Heart left ventricle (tissue), 16 donors: ENCODE measurements at regions not wholly inside any gene's neighbourhood (a gene's known extent, or its start where the extent isn't known, plus 50 kb on each side); places are given as distances from the start of the nearest gene placed in this dataset.

Experiments used
- ATAC-seq, 4 donors: fragments of 200-7000 bp; cut with Tn5 transposase; one replicate each; pipeline ENCODE4 v1.9.1; 2020 to 2022; ENCODE audit warnings: moderate library complexity in 4 of 4, mild to moderate bottlenecking in 3 of 4, moderate number of reproducible peaks in 1 of 4
- DNase-seq, 5 donors: peaks; one replicate each; pipeline ENCODE4 v3.0.0-alpha.2; 2020
- H3K27ac ChIP-seq, 12 donors: fragments of 200-600 bp; sonication (generic) in 4 of 12; one replicate each; pipeline versions ENCODE4 v1.5.0 to v1.8.0; 2016 to 2022; ENCODE audit warnings: mild to moderate bottlenecking in 2 of 12
- H3K27me3 ChIP-seq, 9 donors: fragments of 200-600 bp; sonication (generic) in 2 of 9; one replicate each; pipeline versions ENCODE4 v1.5.1 to v1.8.0; 2016 to 2022; ENCODE audit warnings: mild to moderate bottlenecking in 3 of 9
- H3K36me3 ChIP-seq, 9 donors: fragments of 200-600 bp; sonication (generic) in 2 of 9; one replicate each; pipeline versions ENCODE4 v1.5.0 to v1.8.0; 2018 to 2022; ENCODE audit warnings: mild to moderate bottlenecking in 2 of 9
- H3K4me1 ChIP-seq, 12 donors: fragments of 200-600 bp; sonication (generic) in 4 of 12; one replicate each; pipeline versions ENCODE4 v1.5.0 to v1.8.0; 2016 to 2022; ENCODE audit warnings: mild to moderate bottlenecking in 3 of 12
- H3K4me3 ChIP-seq, 12 donors: fragments of 200-600 bp; sonication (generic) in 4 of 12; one replicate each; pipeline versions ENCODE4 v1.5.0 to v1.8.0; 2017 to 2022; ENCODE audit warnings: mild to moderate bottlenecking in 9 of 12, moderate library complexity in 4 of 12
- H3K9me3 ChIP-seq, 12 donors: fragments of 200-600 bp; sonication (generic) in 4 of 12; one replicate each; pipeline versions ENCODE4 v1.5.0 to v1.8.0; 2016 to 2022; ENCODE audit warnings: mild to moderate bottlenecking in 1 of 12
- POLR2A ChIP-seq, 2 donors: fragments of 450-650 bp; IDR thresholded peaks; one replicate each; pipeline ENCODE4 v1.6.1; 2017; ENCODE audit warnings: antibody characterized with exemption in 2 of 2, mild to moderate bottlenecking in 2 of 2, moderate library complexity in 2 of 2
- WGBS, 4 donors: extraction: QIAGEN DNeasy Blood & Tissue Kit in 2 of 4; methylation state at CpG; one replicate each; pipeline versions ENCODE4 v1.1.5 to v1.1.7; 2013 to 2018; 5-methylcytosine and 5-hydroxymethylcytosine counted together
- intact Hi-C, 10 donors: fragments of 100-400 bp; cut with DNase I; formaldehyde crosslinking; loops; one replicate each; pipeline versions ENCODE4 v1.11.1 to v1.14.2; 2022
- TF ChIP-seq, protein P1 (sequence below), 12 donors: fragments of 200-600 bp; sonication (generic) in 4 of 12; IDR thresholded peaks; one replicate each; pipeline versions ENCODE4 v1.5.0 to v1.8.0; 2018 to 2022; ENCODE audit warnings: antibody characterized with exemption in 12 of 12, mild to moderate bottlenecking in 5 of 12
- donor health status: ischemic (EF 13 %, LVEDD 7.1; RV severe dilation, severe dysfunction).
- donor health status: healthy with polysubstance abuse.
- donor health status: DM: no; HTN: yes; CAD: no.
- donor health status: DM: no; HTN: no; CAD: no.
- donor health status: ischemic (EF 25% LVEDD 6.9; RV normal size, moderate dysfunction).
- donor health status: ischemic (EF 25% LVEDD 5.7; RV mildly dilated, moderate dysfunction).
- donor health status: healthy.
- donor health status: DM: yes; HTN: yes; CAD: no.
- donor health status: ischemic (EF 35%, LVEDD 5.7; RV mildly dilated, moderate dysfunction).
- donor health status: nonischemic (EF 11% LVEDD 7.7; RV severe dilation, severe dysfunction).
- donor health status: DM: yes; HTN: yes; CAD: no.
- donor health status: PGD.
- donor health status: ischemic (EF 29% LVEDD 5.4; RV normal size, mild dysfunction).
- donor health status: nonischemic (EF 23%, LVEDD 6.1; RV moderate dilation, normal function).

DNA sequence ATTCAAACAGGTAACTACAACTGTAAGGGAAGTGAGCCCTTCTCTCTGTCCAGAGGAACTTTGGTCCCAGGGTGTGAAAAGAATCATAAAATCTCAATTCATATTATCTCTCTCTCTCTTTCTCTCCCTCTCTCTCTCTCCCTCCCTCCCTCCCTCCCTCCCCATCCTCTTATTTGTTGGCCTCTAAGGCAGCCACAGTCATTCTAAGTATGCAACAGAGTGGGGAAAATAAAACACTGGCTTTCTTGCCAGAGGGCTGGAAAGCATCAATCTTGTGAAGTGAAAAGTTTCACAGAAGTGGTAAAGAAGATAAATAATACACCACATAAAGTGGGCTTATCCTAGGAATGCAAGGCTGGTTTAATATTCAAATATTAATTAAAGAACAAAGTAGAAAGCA lies 95.6 kb upstream of the KCNH7 start:
- no peaks in the 10 kb centered on the region for H3K27me3 ChIP-seq
- DNase-seq (no peak), ATAC-seq (no peak)
- intact Hi-C loops, result no loop called here
- H3K4me3 ChIP-seq, result no peak overlapping the region
- no peak for TF ChIP-seq POLR2A (IDR thresholded peaks at IDR 0.05)
- TF ChIP-seq, protein P1, sequence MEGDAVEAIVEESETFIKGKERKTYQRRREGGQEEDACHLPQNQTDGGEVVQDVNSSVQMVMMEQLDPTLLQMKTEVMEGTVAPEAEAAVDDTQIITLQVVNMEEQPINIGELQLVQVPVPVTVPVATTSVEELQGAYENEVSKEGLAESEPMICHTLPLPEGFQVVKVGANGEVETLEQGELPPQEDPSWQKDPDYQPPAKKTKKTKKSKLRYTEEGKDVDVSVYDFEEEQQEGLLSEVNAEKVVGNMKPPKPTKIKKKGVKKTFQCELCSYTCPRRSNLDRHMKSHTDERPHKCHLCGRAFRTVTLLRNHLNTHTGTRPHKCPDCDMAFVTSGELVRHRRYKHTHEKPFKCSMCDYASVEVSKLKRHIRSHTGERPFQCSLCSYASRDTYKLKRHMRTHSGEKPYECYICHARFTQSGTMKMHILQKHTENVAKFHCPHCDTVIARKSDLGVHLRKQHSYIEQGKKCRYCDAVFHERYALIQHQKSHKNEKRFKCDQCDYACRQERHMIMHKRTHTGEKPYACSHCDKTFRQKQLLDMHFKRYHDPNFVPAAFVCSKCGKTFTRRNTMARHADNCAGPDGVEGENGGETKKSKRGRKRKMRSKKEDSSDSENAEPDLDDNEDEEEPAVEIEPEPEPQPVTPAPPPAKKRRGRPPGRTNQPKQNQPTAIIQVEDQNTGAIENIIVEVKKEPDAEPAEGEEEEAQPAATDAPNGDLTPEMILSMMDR (IDR thresholded peaks at IDR 0.05), result no peak
- H3K27ac ChIP-seq, result no peak overlapping the region
- peaks cover 0 to 20% (median 6%) of the 10 kb centered on the region in 12 donors for H3K9me3 ChIP-seq
- H3K4me1 ChIP-seq, result no peaks in the 10 kb centered on the region
- H3K36me3 ChIP-seq, result no peaks in the 10 kb centered on the region

DNA sequence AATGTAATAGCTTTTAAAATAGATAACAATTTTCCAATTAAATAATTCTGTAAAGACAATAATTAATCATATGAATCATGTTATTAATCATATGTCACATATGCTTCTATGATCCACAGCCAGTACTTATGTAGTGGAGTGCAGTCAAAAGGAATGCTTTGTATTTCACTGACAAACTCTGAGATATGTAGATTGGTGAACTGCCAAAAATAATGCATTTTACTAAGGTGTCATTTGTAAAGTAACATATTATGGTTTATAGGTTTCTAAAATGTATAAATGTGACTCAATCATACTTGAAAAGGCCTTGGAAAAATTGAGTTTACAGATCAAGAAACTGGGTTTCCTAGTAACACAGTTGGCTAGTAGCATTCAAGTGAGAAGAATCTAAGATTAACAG lies 93.8 kb upstream of the KCNH7 start:
- ATAC-seq, result no peak
- TF ChIP-seq POLR2A (IDR thresholded peaks at IDR 0.05), result no peak
- TF ChIP-seq, protein P1 (IDR thresholded peaks at IDR 0.05), result no peak
- H3K4me3 ChIP-seq, result no peak overlapping the region

DNA sequence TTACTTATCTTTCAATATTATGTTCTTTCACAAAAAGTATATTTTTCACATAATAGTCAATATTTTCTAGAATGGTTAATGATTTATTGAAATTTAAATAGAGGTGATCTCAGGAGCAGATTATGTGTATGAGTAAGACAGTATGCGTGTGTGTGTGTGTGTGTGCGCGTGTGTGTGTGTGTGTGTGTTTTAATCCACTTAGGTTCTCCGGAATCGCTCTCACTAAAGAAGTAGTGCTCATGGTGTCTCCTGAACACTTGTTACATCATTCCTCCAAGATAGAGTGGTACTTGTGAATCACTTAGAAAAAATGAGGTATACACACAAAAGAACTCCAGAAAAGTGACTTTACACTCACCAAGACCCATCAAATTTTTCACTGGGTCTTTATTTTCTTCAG lies 91.0 kb upstream of the KCNH7 start:
- TF ChIP-seq, protein P1 (IDR thresholded peaks at IDR 0.05), result no peak
- TF ChIP-seq POLR2A (IDR thresholded peaks at IDR 0.05), result no peak
- no peaks in the 10 kb centered on the region for H3K4me1 ChIP-seq
- intact Hi-C loops, result no loop called here
- ATAC-seq (no peak), DNase-seq (no peak)
- H3K27ac ChIP-seq, result no peak overlapping the region
- whole genome bisulfite sequencing, 4 donors, result 74 to 84% (median 80%) methylated on average over 5 of the region's 5 CpGs
- no peaks in the 10 kb centered on the region for H3K36me3 ChIP-seq
- H3K4me3 ChIP-seq, result no peak overlapping the region
- no peaks in the 10 kb centered on the region for H3K27me3 ChIP-seq
- peaks cover 0 to 7% (median 0%) of the 10 kb centered on the region in 12 donors for H3K9me3 ChIP-seq

More for the DNA sequence above, 93.8 kb upstream of the KCNH7 start:
- H3K9me3 ChIP-seq, result peaks cover 0 to 20% (median 2%) of the 10 kb centered on the region in 12 donors
- H3K27me3 ChIP-seq, result no peaks in the 10 kb centered on the region
- H3K36me3 ChIP-seq, result no peaks in the 10 kb centered on the region
- H3K4me1 ChIP-seq, result no peaks in the 10 kb centered on the region
- H3K27ac ChIP-seq, result no peak overlapping the region
- intact Hi-C loops, result no loop called here
- DNase-seq, result no peak

DNA sequence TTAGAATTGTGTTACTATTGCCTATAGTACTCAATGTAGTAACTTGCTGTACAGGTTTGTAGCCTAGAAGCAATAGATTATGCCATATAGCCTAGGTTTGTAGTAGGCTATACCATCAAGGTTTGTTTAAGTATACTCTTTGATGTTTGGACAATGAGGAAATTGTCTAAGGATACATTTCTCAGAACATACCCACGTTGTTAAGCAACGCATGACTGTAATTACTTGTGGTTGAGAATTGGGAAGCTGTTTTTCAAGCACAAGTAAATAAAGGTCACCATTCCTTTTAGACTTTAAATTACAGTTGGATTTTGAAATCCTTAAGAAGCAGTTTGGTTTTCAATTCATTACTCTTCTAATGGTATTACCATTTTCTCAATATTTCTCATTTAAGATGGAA lies 89.8 kb upstream of the KCNH7 start:
- Histone ChIP-seq H3K4me3 (no peak overlapping the region), H3K27me3 (no peaks in the 10 kb centered on the region), H3K9me3 (peaks cover 0 to under 1% (median 0%) of the 10 kb centered on the region in 12 donors), H3K36me3 (no peaks in the 10 kb centered on the region), H3K27ac (no peak overlapping the region), H3K4me1 (no peaks in the 10 kb centered on the region)
- no peak for TF ChIP-seq POLR2A (IDR thresholded peaks at IDR 0.05)
- TF ChIP-seq, protein P1 (IDR thresholded peaks at IDR 0.05), result no peak
- 45 to 48% (median 45%) methylated on average over 2 of the region's 2 CpGs for WGBS, 4 donors
- DNase-seq (no peak), ATAC-seq (no peak)
- intact Hi-C loops, result no loop called here
